ENCODE measurements at regions not wholly inside any gene's neighbourhood (a gene's known extent, or its start where the extent isn't known, plus 50 kb on each side); places are given as distances from the start of the nearest gene placed in this dataset.

DNA sequence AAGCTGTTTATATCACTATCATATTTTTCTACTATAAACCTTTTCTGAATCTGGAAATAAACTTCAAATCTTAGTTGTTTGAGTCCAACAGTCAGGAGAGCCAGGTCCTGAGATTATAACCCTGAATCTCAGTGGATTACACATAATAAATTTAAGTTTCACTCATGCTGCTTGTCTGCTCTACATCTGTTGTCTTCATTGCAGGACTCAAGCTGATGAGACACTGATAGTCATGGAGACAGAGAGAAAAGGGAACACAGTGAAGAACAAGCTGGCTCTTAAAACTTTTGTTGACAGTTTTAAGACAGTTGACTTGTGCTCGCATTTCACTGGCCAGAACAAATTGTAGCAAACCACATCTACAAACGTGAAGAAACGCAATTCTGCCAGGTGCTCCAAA lies 327.0 kb upstream of the CTSO start:
- no peak overlapping the region for H3K4me3 ChIP-seq (ENCODE audit: low read depth, low read length)
- TF ChIP-seq, protein P1, sequence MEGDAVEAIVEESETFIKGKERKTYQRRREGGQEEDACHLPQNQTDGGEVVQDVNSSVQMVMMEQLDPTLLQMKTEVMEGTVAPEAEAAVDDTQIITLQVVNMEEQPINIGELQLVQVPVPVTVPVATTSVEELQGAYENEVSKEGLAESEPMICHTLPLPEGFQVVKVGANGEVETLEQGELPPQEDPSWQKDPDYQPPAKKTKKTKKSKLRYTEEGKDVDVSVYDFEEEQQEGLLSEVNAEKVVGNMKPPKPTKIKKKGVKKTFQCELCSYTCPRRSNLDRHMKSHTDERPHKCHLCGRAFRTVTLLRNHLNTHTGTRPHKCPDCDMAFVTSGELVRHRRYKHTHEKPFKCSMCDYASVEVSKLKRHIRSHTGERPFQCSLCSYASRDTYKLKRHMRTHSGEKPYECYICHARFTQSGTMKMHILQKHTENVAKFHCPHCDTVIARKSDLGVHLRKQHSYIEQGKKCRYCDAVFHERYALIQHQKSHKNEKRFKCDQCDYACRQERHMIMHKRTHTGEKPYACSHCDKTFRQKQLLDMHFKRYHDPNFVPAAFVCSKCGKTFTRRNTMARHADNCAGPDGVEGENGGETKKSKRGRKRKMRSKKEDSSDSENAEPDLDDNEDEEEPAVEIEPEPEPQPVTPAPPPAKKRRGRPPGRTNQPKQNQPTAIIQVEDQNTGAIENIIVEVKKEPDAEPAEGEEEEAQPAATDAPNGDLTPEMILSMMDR (IDR thresholded peaks at IDR 0.05; ENCODE audit: insufficient read depth, low read length): no peak
- DNase-seq (ENCODE audit: low read depth): no peak

DNA sequence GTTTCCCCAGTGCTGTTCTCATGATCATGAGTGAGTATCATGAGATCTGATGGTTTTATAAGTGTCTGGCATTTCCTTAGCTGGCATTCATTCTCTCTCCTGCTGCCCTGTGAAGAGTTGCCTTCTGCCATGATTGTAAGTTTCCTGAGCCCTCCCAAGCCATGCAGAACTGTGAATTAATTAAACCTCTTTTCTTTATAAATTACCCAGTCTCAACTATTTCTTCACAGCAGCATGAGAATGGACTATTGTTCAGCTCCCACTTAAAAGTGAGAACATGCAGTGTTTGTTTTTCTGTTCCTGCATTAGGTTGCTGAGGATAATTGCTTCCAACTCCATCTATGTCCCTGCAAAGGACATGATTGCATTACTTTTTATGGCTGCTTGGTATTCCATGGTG lies 311.7 kb upstream of the CTSO start:
- no peak overlapping the region for H3K4me3 ChIP-seq (ENCODE audit: low read depth, low read length)
- DNase-seq (ENCODE audit: low read depth): no peak
- TF ChIP-seq, protein P1 (IDR thresholded peaks at IDR 0.05; ENCODE audit: insufficient read depth, low read length): no peak

DNA sequence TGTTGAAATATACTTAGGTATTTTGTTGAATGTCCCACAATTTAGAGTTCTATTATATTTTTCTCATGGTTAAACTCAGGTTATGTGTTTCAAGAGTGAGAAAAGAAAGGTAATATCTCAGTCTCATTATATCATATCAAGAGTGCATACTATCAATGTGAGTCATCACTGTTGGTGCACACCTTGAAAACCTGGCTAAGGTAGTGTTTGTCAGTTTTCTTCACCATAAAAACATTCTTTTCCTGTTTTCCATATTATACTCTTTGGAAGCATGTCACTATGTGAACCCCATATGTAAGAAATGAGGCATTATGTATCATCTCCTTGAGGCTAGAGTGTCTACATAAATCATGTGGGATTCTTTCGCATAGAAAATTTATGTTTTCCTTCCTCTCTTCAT lies 307.6 kb upstream of the CTSO start:
- no peak overlapping the region for H3K4me3 ChIP-seq (ENCODE audit: low read depth, low read length)
- DNase-seq (ENCODE audit: low read depth): no peak
- TF ChIP-seq, protein P1 (IDR thresholded peaks at IDR 0.05; ENCODE audit: insufficient read depth, low read length): no peak

DNA sequence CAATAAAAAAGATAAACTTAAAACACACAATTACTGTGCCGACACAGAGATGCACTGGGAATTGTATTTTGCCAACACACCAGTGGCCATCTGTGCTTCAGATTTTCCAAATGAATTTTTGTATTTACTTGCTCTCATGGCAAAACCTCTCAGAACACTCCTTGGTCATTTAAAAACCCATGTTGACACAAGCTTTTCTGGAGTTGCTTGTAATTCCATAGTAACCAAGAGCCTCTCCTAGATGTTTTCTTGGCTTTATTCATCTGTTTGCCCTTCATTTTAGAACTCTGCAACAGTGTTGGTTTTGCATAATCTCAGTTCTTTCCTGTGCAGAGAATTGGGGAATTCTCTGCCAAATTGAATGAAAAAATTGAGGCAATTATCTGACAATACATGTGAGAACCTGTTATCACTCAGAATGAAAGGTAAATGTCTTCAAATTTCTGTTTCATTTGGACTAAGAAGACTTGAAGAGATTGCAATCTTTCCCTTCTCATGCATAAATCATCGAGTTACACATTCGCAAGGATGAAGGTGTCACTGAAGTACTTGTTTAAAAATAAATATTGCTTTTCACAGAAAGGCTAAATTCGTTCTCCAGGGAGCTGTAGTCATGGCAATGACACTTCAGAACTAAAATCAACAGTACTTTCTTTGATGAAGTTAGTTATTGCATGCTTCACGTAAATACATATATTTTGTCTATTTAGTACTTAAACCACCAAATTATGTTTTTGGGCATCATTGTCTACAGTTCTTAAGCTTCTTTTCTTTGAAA lies 301.8 kb upstream of the CTSO start:
- TF ChIP-seq, protein P1 (IDR thresholded peaks at IDR 0.05; ENCODE audit: insufficient read depth, low read length): no peak

DNA sequence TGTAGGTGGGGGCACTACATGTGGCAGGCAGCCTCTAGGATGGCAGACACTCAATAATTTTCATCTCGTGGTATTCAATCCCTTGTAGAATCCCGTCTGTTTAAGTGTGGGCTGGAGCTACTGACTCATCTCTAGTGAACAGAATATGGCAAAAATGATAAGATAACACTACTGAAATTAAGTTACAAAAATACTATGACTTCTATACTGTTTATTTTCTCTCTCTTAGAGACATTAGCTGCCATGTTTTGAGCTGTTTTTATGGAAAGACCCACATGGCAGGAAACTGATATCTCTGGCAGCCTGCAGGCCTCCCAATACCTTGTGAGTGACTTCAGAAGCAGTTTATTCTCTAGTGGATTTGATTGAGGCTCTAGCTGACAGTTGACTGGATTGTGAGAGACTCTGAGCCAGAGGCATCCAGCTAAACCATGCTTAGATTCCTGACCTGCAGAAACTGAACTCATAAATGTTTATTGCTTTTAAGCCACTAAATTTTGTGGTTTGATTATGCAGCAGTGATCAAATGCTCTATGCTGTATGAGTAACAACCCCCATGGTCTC lies 298.8 kb upstream of the CTSO start:
- TF ChIP-seq, protein P1 (IDR thresholded peaks at IDR 0.05; ENCODE audit: insufficient read depth, low read length): no peak
- DNase-seq (ENCODE audit: low read depth): peak; percentile 18
- H3K4me3 ChIP-seq (ENCODE audit: low read depth, low read length): no peak overlapping the region

More for the DNA sequence above, 301.8 kb upstream of the CTSO start:
- no peak for DNase-seq (ENCODE audit: low read depth)
- H3K4me3 ChIP-seq (ENCODE audit: low read depth, low read length): no peak overlapping the region

DNA sequence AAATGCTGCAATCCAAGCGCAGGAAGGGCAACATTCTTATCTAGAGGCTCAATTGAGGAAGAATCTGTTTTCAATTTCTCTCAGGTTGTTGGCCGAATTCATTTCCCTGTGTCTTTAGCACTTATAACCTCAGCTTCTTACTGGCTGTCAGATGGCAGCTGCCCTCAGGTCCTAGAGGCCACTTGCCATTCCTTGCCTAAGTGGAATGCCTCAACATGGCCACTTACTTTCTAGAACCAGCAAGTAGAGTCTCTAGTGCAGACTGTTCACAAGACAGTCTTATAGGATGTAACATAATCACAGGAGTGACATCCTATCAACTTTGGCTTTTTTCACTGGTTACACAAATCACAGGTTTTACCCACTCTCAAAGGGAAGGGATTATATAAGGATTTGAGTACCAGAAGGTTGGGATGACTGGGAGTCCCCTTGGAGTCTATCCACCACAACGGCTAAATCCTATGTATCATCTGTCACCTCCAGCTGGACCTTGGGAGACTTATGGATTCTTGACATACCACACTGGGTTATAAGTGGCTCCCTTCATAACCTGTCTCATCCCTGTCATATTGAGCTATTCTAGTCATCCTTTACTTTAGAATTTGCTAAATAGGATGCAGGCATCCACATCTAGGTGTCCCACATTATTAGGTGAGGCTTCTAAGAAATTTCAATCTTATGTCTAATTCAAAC lies 297.9 kb upstream of the CTSO start:
- TF ChIP-seq, protein P1 (IDR thresholded peaks at IDR 0.05; ENCODE audit: insufficient read depth, low read length): no peak
- H3K4me3 ChIP-seq (ENCODE audit: low read depth, low read length): no peak overlapping the region
- no peak for DNase-seq (ENCODE audit: low read depth)
